ENCODE measurements at regions not wholly inside any gene's neighbourhood (a gene's known extent, or its start where the extent isn't known, plus 50 kb on each side); places are given as distances from the start of the nearest gene placed in this dataset.

DNA sequence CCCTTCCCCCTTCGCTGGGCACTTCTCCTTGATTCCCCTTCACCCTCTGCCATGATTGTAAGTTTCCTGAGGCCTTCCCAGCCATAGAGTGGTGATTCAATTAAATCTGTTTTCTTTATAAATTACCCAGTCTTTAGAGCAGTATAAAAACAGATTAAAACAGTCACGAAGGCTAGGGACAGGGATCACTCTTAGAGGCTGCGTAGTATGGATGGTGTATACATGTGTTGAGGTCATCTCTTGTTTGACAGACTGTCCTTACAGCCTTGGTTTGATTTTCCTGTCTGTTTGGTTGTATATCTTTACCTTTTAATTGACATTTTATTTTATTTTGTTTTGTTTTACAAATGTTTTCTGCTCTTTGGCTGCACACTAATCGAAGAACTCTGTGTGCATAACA lies 1155.7 kb upstream of the CDH18 start:
- no peak for TF ChIP-seq FOXM1 (IDR thresholded peaks at IDR 0.05; ENCODE audit: borderline replicate concordance, low read depth)
- TF ChIP-seq EP300 (IDR thresholded peaks at IDR 0.05; ENCODE audit: borderline replicate concordance): no peak
- TF ChIP-seq, protein P1, sequence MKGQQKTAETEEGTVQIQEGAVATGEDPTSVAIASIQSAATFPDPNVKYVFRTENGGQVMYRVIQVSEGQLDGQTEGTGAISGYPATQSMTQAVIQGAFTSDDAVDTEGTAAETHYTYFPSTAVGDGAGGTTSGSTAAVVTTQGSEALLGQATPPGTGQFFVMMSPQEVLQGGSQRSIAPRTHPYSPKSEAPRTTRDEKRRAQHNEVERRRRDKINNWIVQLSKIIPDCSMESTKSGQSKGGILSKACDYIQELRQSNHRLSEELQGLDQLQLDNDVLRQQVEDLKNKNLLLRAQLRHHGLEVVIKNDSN (IDR thresholded peaks at IDR 0.05): no peak
- TF ChIP-seq TAF1 (IDR thresholded peaks at IDR 0.05; ENCODE audit: low read depth): no peak
- no peak for TF ChIP-seq CEBPB (IDR thresholded peaks at IDR 0.05)
- no peak for TF ChIP-seq ZBTB7A (IDR thresholded peaks at IDR 0.05; ENCODE audit: low read depth)
- no peak for TF ChIP-seq CREB1 (IDR thresholded peaks at IDR 0.05; ENCODE audit: low read depth)
- no peak for TF ChIP-seq EGR1 (IDR thresholded peaks at IDR 0.05)

Measured in Ishikawa (cell line).